ENCODE measurements at regions not wholly inside any gene's neighbourhood (a gene's known extent, or its start where the extent isn't known, plus 50 kb on each side); places are given as distances from the start of the nearest gene placed in this dataset.

GRCh38 chr18:10387399-10387798 is 67.0 kb upstream of the APCDD1 start:
- H3K4me3 ChIP-seq (ENCODE audit: low read depth, low read length), result no peak overlapping the region
- no peak for TF ChIP-seq CTCF (IDR thresholded peaks at IDR 0.05; ENCODE audit: borderline replicate concordance, insufficient read depth, low read depth, low read length)

GRCh38 chr18:10388373-10388772 is 66.1 kb upstream of the APCDD1 start:
- TF ChIP-seq CTCF (IDR thresholded peaks at IDR 0.05; ENCODE audit: borderline replicate concordance, insufficient read depth, low read depth, low read length), result no peak
- no peak overlapping the region for H3K4me3 ChIP-seq (ENCODE audit: low read depth, low read length)

- no peak overlapping the region for H3K4me3 ChIP-seq (ENCODE audit: low read depth, low read length)
Measured at GRCh38 chr18:10391506-10391905, 62.9 kb upstream of the APCDD1 start.

GRCh38 chr18:10397004-10397403 is 57.4 kb upstream of the APCDD1 start:
- H3K4me3 ChIP-seq (ENCODE audit: low read depth, low read length), result no peak overlapping the region
- no peak for TF ChIP-seq CTCF (IDR thresholded peaks at IDR 0.05; ENCODE audit: borderline replicate concordance, insufficient read depth, low read depth, low read length)

More at GRCh38 chr18:10391506-10391905, 62.9 kb upstream of the APCDD1 start:
- no peak for TF ChIP-seq CTCF (IDR thresholded peaks at IDR 0.05; ENCODE audit: borderline replicate concordance, insufficient read depth, low read depth, low read length)

GRCh38 chr18:10398571-10398970 is 55.9 kb upstream of the APCDD1 start:
- no peak for TF ChIP-seq CTCF (IDR thresholded peaks at IDR 0.05; ENCODE audit: borderline replicate concordance, insufficient read depth, low read depth, low read length)
- no peak overlapping the region for H3K4me3 ChIP-seq (ENCODE audit: low read depth, low read length)

- no peak overlapping the region for H3K4me3 ChIP-seq (ENCODE audit: low read depth, low read length)
- TF ChIP-seq CTCF (IDR thresholded peaks at IDR 0.05; ENCODE audit: borderline replicate concordance, insufficient read depth, low read depth, low read length), result no peak
Measured at GRCh38 chr18:10399465-10399864, 55.0 kb upstream of the APCDD1 start.

- TF ChIP-seq CTCF (IDR thresholded peaks at IDR 0.05; ENCODE audit: borderline replicate concordance, insufficient read depth, low read depth, low read length), result no peak
- H3K4me3 ChIP-seq (ENCODE audit: low read depth, low read length), result no peak overlapping the region
Measured at GRCh38 chr18:10400534-10401307, 53.7 kb upstream of the APCDD1 start.
